DMS79 treated with DMSO at 0.1 percent for 48 hours (cell line): ENCODE measurements at regions not wholly inside any gene's neighbourhood (a gene's known extent, or its start where the extent isn't known, plus 50 kb on each side); places are given as distances from the start of the nearest gene placed in this dataset.

Experiments
- DNase-seq: peaks from one replicate; lab custom pipeline; 2025; lab: John Stamatoyannopoulos, UW

DNA sequence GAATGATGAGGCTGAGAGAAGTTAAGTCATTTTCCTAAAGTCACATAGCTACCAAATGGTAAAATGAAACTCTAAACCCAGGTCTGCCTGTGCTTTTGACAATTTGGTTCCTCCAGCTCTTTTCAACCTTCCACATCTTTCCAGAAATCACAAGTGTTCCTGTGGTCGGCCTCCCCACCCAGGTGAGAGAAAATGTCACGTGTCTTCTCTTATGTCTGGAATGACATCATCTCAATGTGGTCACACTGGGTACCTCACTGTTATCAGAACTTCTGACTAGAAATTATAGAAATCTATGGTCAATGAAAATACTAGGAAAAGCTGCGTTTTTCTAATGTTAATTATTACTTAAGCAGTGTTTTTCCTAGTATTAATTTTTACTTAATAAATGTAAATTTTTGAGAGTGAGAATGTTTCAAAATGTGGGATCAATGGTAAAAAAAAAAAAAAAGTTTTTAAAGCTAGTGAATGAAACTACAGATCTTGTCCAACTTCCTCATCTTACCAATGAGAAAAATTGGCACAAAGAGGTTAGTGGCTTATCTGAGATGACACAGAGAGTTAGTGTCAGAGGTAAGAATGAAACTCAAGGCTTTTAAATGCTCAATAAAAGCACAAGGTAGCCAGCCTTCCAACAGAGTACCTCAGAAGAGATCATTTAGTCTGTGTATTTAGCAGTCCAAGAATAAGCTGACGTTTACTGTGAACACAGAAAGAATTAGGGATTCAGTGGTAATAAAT is 228.7 kb upstream of the NR4A3 start:
- no peak for DNase-seq

DNA sequence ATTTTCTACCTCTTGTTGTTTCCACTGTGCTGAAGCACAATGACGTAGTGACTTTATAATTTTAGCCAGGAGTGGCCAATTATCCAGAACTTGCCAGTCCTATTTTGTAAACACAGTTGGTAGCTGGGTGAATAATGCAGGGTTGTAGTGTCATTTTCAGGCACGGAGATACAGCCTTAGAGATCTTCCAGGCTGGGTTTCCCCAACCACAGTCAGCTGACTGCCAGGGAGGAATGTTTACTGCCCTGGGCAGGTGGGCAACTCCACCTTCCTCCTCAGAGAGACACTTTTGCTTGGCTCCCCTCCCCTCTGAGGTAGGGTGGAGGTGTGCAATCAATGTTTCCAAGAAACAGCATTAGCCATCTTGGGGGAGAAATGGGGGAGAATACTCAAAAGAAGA is 228.1 kb upstream of the NR4A3 start:
- no peak for DNase-seq

DNA sequence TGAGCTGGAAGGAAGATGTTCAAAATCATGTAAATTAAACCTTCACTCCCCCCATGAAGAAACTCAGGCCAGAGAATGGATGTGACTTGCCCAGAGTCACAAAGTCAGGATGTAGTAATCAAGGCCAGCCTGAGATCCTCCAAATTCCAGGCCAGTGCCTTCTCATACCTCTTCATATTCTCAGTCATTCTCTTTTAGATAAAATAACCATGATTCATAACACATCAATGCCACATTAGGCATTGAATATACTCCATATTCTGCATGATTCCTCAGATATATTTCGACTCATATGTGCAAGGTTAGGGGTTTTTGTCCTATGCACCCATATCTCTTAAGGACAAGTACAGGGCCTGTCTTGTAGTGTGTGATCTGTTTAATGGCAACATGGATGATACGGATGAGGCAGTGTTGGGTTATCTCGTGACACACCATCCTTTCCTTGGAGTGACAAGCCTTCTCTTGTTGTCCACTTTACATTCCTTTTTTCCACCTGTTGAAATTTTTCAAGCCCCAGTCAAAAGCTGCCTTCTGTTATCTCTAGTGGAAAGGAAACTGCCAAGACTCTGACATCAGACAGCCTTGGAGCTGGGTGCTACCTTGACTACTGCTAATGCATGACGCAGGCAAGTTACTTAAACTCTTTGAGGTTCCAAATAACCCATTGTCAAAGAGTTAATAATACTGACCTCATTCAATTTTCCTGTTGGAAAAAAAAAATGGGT is 227.5 kb upstream of the NR4A3 start:
- no peak for DNase-seq

DNA sequence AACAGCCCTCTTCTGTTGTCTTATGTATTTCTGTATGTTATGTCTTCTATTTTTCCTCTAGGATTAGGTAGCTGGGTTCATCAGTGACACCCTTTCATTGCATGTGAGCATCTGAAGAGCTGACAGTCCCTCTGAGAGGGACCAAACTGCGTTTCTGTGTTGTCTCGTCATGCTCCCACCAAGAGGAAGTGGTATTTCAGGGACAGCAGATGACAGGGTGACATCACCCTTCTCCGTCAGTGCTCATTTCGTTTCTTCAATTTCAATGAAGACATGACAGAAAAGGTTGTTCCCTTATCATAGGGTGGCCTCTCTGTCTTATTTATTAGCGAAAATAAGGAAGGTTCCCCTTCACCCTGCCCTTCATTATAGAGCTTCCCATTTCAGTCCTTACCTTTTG is 225.9 kb upstream of the NR4A3 start:
- no peak for DNase-seq

DNA sequence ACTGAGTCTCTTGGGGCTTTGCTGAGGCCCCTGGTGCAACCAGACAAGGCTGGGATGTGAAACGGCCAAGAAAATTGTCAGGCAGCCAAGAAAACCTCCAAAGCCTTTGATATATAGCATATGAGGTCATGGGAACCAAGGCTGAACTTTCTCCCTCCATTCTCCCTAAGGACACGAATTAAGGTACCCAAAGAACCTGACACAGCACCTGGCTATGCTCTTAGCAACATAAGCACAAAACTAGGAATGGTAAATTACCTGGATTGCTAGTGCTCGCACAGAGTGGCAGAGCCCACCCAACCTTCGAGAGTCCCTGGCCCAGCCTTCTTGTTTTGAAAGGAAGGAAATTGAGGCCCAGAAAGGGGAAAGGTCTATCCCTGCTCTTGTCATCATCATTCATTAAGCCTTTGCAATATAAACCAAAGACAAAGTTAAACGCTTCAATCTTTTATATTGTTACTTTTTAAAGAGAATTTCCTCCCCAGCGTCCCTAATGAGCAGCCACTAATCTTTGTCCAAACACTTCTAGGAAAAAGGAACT is 220.0 kb upstream of the NR4A3 start:
- DNase-seq = no peak

DNA sequence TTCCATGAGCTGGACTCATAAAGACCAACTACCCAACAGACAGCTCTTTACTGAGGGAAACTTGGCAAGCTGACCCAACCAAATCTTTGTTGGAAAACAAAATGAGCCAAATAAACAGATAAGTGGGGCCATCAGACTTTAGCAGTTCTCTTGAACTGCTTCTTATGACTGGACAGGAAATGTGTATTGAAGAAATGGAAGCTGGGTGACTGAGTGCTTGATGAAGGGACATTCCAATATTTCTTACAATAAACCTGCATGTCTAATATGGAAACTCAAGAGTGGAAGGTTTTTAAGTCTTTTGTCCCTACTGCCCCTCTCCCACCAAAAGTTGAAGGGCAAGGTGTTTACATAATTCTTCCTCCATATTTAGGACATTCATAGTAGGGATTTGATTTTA is 218.8 kb upstream of the NR4A3 start:
- DNase-seq = no peak

DNA sequence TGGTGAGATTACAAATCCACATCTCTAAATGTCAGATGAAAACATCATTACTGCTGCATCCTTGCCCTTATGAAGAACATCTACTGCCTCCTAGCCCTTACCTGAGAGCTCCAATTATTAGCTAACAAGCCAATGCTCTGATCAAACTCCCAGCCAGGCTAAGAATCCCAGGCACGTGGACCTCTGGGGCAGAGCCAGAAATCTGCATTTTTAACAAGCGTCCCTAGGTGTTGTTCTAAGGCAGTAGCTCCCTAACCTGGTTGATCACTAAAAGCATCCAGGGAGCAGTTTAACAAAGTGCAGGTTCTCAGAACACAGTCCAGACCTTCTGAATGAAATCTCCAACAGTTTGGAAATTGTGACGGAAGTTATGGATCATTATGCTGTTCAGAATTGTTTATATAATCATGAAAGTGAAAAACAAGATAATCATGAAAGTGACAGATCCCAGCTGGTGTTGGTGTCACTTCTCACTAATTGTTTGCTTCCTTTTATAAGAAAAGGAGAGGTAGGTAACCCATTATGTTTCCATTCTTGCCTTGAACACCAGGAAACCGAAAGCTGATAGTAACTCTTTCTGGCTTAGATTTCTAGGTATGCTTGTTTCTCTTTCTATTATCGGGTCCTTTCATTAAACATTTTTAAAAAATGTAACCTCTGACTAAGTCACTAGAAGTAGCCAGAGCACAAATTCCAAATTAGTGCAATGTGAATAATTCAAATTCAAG is 216.5 kb upstream of the NR4A3 start:
- no peak for DNase-seq

DNA sequence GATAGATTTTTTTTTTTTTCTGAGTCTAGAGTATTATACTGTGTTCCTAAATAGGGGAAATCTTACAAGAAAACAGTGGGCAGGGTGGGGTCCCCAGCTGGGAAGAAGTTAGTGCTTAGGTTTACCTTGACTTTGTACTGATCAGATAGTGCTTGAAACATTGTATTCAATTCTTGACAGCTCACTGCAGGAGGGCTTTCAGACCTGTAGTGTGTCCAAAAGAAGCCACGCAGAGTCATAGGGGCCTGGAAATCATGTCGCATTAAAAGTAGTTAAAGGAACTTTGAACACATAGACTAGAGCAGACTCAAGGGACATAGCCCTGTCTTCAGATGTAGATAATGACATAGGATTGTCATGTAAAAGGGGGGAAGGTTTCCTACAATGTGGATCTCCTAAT is 215.4 kb upstream of the NR4A3 start:
- DNase-seq = no peak

DNA sequence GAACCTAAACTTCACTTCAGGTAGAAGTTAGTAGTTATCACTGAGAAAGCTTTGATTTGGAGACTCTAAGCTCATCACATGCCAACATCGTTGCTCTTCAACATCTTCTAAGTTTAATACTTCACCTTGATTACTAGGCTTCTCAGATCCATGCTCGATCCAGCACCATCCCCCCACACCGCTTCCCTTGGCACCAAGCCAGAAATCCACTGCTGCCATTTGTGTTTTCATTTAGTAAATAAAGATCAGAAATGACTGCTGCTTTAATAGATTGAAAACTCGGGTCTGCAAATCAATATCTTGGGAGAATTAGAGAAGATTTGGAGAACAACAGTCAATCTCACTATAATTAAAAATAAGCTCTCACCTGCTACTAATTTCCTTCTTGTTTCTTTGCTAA is 214.7 kb upstream of the NR4A3 start:
- DNase-seq = no peak

DNA sequence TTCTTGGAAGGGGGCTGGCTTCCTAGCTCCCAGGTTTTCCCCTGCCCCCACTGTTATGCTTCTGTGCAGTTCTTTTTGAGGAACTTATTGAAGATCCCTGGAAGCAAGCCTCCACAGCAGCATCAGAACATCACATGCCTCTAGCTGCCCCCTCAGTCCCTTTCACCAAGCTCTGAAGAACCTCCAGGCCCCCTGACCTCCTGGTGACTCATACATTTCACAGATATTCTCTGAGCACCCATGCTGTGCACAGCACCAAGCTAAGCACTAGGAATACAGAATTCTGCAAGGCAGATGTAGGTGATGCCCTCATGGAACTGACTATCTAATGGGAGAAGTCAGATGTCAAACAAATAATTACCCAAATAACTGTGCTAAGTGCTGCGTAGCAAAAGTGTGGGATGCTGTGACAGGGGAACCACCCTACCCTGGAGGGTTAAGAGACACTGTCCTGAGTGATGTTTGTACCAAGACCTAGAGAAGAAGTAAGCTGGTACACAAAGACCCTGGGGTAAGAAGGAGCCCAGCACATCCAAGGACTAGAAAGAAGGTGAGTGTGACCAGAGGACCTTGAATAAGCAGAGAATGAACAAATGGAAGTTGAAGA is 213.7 kb upstream of the NR4A3 start:
- no peak for DNase-seq

DNA sequence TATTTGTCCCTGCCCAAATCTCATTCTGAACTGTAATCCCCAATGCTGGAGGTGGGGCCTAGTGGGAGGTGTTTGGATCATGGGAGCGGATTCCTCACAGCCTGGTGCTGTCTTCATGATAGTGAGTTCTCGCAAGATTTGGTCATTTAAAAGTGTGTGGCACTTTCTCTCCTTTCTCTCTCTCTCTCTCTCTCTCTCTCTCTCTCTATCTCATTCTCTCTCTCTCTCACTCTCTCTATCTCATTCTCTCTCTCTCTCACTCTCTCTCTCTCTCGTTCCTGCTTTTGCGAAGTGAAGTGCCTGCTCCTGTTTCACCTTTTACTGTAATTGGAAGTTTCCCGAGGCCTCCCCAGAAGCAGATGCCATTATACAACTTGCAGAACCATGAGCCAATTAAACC is 207.3 kb upstream of the NR4A3 start:
- DNase-seq = no peak

DNA sequence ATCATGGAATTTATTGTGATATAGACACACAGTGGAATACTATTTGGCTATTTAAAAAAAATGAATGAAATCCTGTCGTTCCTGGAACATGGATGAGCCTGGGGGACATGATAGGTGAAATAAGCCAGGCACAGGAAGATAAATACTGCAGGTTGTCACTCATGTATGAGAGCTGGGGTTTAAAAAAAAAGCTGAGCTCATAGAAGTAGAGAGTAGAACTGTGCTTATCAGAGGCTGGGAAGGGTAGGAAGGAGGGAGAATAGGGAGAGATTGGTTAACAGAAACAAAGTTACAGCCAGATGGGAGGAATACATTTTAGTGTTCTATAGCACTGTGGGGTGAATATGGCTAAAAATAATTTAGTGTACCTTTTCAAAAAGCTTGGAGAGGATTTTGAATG is 200.6 kb upstream of the NR4A3 start:
- DNase-seq = no peak

DNA sequence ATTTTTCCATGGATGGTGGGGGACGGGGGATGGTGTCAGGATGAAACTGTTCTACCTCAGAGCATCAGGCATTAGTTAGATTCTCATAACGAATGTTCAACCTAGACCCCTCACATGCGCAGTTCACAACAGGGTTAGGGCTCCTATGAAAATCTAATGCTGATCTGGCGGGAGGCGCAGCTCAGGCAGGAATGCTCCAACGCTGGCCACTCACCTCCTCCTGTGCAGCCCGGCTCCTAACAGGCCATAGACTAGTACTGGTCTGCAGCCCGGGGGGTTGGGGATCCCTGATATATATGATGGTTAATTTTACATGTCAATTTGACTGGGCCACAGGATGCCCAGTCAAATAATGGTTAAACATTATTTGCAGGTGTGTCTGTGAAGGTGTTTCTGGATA is 199.0 kb upstream of the NR4A3 start:
- no peak for DNase-seq

DNA sequence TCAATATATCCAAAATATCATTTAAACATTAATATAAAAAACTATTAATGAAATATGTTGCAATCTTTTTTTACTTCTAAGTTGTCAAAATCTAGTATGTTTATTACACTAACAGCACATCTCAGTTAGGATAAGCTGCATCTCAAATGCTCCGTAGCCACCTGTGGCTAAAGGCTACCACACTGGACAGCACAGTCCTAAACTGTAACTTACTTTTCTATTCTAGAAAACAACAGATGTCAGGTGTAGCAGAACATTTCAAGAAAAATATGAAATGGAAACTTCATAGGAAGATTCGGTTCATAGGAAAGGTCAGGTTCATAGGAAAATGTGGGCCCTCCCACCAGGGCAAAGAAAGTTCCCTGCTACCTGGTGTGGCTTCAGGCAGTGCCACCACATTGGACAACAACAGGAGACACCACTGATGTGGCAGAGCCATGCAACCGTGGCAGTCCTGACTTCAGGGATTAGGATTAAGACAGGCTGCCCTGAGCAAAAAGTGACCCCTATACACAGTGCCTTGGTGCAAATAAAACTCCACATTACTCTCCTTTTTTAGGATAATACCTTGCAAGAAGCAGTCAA is 197.8 kb upstream of the NR4A3 start:
- DNase-seq = no peak

DNA sequence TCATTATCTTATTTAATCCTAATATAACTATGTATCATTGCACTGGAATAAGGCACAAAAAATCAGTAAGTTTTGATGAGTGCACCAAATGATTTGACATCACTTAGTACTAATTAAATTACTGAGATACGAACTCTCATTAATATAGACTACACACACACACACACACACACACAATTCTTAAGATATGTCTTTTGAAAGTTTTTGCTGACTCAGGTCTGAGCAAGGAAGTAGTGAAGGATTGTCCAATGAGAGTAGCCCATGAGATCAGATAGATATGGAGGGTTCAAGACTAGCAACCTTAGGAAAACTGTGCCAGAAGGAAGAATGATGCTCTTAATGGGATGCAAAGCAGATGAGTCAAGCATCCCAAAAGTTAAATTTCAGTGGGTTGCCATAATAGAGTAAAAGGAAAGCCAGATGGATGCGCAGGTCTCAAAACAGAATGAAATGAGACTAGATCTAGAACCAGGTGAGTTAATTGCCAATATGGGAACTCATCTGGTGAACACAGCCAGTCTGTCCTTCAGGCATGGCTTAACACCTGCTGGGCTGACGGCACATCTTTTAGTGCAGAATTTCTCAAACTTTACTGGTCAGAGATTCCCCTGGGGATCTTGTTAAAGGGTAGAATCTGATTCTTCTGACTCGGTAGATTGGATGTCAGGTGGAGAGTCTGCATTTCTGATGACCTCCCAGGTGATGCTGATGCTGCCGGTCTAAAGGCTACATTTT is 197.0 kb upstream of the NR4A3 start:
- DNase-seq = no peak

DNA sequence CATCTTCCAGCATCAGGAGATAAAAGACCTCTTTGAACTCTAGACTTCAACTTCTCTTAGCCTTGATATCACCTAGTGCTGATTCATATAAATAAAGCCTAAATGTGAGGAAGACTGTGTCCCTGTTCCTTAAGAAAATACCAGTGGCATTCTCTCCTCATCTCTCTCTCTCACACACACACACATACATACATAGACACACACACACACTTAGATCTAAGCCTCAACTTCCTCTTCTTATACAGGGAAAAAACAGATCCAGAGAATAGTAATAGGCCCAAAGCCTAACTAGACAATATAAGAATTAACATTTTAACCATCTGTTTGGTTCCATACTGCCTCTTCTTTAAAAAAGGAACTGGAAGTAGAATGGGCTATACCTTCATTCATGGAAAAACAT is 195.3 kb upstream of the NR4A3 start:
- no peak for DNase-seq

DNA sequence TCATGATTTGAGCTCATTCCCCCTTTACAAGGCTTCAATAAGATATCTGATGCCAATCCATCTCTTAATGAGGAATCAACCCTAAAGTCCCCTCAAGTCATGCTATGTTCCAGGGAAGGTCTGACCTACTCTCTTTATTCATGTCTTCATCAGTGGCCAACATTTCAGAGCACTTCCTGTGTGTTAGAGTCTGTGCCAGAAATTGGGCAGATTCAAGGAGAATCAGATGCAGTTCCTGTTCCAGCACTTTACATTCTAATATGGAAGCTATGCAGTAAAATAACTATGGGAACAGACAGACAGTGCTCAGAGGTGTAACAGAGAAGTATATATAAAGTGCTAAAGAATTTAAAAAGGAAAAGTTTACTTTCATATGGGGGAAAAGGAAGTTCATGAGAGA is 193.4 kb upstream of the NR4A3 start:
- DNase-seq = no peak

DNA sequence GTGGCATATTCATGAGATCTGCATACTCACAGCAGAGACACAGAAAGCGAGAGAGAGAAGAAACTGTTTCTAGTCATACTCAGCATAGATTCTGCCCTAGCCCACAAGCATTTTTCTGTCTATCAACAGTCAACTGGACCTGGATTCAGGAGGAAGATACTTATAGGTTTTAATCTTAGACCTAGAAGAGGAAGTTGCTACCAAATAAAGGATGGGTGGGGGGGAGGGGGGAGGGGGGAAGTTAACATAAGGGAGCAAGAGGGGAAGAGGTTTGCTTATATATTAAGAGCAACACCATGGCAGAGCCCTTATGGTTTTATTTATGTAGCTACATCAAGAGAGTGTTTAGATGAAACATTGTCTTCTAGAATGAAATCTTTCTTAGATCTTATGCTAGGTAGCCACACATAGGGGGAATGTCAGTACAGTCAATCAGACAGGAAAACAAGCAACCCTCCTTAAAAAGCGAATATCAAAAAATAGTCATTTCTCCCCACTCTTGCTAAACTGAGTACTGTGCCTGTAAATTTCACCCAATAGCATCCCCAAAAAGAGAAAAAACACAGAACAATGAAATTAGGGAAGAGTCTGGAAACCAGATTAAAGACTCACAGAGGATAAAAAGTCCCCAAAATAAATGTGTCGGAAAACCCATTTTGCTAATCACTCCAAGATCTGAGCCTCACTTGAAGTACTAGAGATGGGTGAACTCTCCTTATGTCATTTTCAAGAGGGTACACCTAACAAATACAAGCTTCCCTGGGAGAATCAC is 192.7 kb upstream of the NR4A3 start:
- DNase-seq = no peak

DNA sequence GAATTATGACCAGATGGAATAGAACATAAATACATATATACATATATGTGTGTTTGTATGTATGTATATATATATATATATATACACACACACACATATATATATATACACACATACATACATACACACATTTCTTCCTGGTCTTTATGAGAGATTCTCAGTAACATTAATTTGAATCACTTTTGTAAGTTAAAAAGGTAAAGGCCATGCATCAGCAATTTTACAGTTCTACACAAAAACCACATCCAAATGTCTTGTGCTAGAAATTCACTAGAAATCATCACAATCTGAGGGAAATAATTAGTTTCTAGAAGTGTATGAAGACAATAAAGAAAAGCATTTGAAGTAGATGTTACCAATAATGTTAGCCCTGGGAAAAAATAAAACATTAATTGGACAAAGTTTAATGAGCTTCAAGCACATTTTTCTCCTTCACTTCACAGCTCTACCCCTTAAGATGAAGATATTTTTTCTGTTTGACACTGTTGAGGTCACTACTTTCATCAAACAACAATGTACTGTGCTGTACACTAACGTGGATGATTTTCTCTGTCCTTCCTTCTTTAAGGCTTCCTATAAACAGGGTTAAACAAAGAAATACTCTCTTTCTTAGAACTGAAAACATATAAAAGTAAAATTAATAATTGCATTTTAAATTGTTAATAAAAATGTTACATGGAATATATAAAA is 189.2 kb upstream of the NR4A3 start:
- no peak for DNase-seq

DNA sequence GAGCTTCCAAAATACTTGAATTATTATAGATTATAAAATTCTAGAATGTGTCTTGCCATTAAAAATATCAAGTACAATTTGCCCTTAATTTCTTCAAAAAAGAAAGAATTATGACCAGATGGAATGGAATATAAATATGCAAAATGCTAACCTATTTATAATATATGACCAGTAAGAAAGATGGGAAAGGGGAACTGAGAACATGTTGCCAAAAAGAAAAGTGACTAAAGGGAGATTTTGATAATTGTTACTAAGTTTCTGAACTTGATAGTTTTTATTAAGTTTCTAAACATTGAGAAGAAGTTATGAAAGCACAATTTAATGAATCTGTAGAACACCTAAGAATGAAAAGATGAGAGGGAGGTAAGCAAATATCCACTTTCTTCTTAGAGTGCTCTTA is 188.4 kb upstream of the NR4A3 start:
- no peak for DNase-seq
